ENCODE measurements at regions not wholly inside any gene's neighbourhood (a gene's known extent, or its start where the extent isn't known, plus 50 kb on each side); places are given as distances from the start of the nearest gene placed in this dataset.

GRCh38 chr3:177733936-177734335 lies 536.7 kb upstream of the TBL1XR1 start:
- TF ChIP-seq POLR2A (IDR thresholded peaks at IDR 0.05; ENCODE audit: low read depth, low read length) (no peak), POLR2AphosphoS5 (IDR thresholded peaks at IDR 0.05; ENCODE audit: low read depth, low read length) (no peak), PAX5 (IDR thresholded peaks at IDR 0.05; ENCODE audit: insufficient read depth, low read length, severe bottlenecking) (no peak), TAF1 (IDR thresholded peaks at IDR 0.05; ENCODE audit: low read depth, low read length) (no peak), SPI1 (IDR thresholded peaks at IDR 0.05; ENCODE audit: low read depth, low read length) (no peak)

Data from GM12891 (cell line).